HG02981 (cell line): ENCODE measurements at regions not wholly inside any gene's neighbourhood (a gene's known extent, or its start where the extent isn't known, plus 50 kb on each side); places are given as distances from the start of the nearest gene placed in this dataset.
"Not testable (repeated sequence)": the region's sequence is repeated elsewhere in the genome, so short reads cannot be mapped to it uniquely, and the experiment has no call there.

Experiments used
- ATAC-seq: cut with Tn5 transposase; IDR thresholded peaks from one replicate; pipeline ENCODE4 v1.9.1; 2021; ENCODE audit warnings: mild to moderate bottlenecking, moderate library complexity; ENCODE audit not compliant: unreplicated experiment

DNA sequence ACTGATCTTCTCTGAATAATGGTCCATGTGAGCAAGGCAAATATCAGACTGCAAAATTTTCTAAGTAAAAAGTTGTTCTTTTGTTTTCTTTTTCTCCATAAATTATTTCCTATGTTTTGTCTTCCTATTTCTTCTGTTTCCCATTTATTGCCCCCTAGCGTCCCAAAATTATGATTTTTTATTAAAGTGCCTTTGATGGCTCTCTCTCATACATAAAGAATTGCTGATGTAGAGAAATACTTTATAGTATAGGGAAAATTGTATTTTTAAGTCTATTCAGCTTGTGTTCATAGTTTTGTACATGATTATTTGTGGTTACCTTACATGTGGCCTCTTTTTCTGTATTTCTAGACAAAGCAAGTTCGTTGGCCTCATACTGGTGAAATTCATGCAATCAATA lies 1031.2 kb downstream of the EFNA5 start:
- no peak for ATAC-seq

DNA sequence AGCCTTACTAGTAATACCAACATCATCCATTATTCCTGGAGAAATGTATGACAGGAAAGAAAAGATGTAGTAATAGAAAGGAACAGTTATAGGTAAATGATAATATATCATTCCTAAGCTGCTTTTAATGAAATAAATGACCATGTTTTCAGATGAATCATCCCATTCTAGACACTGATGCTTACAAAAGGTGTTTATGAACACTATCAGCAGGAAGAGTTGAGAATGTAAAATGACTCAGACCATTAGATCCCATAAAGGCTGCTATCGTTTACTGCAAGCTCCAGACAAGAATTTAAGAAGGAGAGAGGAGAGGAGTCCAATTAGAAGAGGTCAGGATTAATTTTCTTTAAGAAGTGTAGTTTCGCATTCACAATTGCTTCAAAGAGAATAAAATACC lies 1033.5 kb downstream of the EFNA5 start:
- ATAC-seq: no peak

DNA sequence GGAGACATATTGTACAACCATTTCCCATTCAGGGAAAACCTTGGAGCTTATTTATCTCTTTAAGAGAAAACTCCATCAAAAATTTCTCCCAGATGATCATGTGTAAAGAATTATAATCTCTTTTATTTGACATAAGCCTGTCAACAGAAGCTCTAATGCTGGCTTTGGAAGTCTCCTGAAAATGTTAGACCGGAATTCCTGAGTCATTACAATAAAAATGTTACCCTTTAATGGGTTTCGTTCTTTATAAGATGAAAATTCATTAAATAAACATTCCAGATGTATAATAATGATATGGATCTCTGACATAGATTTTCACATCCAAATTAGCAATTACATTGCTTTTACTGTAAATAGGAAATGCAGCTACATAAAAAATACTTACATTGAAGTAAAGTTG lies 1036.4 kb downstream of the EFNA5 start:
- ATAC-seq: no peak

DNA sequence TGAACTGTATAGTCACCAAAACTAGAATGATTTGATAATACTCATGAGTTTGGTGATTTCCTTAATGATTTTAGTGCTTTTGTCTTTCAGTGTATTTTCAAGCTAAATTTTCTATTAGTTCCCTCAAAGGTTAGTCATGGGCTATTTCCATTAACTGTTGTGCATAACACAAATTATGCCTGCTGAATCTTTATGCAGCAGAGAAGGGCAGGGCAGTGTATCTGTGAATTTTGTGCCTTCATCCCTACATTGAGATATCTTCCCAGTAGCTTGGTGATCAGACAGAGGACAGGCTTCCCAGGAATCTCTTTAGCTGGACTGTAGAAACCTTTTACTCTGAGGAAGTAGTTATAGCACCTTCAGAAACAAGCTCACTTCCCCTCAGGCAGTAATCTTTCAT lies 1036.9 kb downstream of the EFNA5 start:
- ATAC-seq: no peak

DNA sequence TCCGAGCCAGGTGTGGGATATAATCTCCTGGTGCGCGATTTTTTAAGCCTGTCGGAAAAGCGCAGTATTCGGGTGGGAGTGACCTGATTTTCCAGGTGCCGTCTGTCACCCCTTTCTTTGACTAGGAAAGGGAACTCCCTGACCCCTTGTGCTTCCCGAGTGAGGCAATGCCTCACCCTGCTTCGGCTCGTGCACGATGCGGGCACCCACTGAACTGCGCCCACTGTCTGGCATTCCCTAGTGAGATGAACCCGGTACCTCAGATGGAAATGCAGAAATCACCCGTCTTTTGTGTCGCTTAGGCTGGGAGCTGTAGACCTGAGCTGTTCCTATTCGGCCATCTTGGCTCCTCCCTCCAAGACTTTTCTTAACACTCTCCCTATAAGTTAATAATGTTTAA lies 1042.3 kb downstream of the EFNA5 start:
- not testable (repeated sequence) for ATAC-seq

DNA sequence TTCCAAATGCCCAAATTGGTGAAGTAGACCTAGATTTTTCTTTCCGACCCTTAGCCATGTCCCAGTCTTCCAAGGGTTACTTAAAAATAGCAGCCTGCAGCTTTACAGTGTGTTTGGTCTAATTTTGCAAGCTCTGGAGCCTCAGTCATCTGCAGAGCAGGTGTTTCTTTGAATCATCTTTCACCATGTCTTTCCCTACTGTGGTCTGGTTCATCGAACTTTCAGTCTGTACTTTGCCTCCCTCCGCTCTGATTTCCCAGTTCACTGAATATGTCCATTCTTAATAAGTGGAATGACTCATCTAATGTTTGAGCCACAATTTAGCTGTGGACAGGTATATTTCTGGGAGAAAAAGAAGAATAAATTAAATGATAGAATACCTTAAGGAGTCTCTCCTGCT lies 1060.7 kb downstream of the EFNA5 start:
- no peak for ATAC-seq

DNA sequence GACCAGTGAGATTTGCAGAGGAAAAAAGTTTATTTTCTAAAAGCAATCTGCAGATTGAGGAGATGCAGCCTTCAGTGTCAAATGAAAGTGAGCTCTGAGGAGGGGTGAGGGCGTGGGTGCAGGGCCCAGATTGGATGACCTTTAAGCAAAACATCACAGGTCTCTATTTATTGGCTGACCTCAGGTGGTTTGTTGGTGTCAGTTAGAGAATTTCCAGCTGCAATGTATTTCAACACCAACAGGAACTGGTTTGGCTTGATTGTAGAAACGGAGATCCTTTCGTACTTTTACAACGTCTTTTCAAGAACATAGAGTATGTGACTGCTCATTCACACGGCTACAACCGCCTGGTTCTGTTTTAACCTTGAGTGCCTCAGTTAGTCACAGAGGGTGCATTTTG lies 1069.1 kb downstream of the EFNA5 start:
- ATAC-seq: peak; percentile 64

DNA sequence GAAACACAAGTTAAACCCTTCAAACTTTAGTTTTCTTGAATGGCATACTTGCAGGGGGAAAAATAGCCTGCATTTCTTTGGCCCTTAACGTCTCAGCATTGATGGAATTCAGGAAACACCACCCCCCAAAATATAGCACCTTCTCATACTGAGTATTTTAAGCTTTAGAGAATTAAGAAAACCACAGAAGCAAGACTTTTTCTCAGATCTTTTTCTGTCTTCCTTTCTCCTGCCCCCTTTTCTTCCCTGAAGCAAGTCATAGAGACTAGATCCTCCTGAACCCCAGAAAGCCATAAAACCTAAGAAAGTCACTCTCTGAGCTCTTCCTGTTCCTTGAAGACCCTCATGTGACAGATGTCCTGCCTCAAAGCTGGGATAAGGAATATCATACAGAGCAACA lies 1069.9 kb downstream of the EFNA5 start:
- no peak for ATAC-seq

DNA sequence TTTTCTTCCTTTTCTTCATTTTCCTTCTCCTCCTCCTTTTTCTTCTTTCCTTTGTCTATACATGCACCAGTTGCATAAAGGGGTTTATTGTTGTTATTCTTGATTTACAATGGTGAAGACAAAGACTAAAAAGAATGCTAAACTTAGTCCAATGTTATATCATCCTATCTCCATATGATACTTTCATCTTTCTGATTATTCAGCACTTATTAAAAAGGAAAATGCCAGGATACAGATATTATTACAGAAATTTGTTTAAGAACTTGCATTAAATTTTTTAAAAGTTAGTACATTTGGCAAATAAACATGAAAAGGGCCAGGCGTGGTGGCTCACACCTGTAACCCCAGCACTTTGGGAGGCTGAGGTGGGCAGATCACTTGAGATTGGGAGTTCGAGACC lies 1074.9 kb downstream of the EFNA5 start:
- ATAC-seq: no peak

DNA sequence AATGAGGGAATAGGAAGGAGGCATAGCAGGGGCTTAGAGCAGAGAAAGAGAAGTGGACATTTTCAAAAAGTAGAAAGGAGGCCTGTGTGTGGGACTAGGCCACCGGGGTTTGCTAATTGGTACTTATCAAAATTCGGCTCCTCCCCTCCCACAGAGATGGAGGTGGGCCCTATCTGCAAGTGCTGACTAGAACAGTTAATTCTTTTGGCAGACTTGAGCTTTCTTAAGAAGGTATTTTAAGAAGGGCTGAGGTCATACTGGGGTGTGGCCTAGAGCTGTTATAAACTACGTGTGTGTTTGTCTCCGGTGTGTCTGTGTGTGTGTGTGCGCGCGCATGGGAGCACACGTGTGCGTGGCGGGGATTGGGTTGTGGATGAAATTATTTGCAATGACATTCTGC lies 1086.5 kb downstream of the EFNA5 start:
- no peak for ATAC-seq

DNA sequence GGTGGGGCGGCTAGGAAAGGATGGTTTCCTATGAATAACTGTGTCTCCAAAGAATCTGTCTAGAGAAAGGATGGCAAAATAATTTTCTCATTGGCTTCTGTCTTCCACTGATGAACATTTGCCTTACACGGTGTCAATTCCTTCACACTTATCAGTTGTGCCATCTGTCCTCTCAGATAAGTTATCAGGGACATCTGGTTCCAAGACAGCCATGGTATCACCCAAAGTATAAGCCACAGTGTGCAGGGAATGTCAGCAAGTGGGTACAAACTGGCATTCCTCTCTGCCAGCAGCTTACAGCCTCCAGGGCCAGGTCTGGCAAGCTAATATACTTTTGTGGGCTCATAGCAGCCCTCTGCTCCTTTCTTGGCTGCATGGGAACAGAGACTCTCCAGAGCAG lies 1092.0 kb downstream of the EFNA5 start:
- no peak for ATAC-seq

DNA sequence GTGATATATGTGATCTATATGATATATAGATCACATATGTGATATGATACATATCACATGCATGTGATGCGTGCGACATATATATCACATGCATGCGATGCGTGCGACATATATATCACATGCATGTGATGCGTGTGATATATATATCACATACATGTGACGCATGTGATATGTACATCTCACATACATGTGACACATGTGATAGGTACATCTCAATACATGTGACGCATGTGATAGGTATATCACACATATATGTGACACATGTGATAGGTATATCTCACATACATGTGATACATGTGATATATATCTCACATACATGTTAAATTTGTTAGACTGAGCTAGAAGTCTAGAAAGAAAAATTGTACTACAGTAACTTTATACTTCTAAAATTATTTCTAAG lies 1095.9 kb downstream of the EFNA5 start:
- no peak for ATAC-seq

DNA sequence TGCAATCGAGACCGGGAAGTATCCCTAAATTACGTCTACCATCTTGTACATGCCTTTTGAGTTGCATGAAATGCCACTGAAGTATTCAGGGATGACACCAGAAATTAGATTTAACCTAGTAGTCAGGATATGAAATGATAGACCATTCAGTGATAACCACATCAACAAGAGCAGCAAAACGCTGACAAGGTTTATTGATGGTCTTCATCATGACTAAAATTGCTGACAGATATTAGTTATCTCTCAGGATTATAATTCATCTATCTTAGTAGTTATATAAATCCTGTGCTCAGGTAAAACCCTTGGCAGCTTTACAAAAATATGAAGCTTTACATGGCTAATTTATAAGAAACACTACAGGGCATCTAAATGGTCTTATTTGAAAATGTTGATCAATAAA lies 1104.7 kb downstream of the EFNA5 start:
- ATAC-seq: no peak

DNA sequence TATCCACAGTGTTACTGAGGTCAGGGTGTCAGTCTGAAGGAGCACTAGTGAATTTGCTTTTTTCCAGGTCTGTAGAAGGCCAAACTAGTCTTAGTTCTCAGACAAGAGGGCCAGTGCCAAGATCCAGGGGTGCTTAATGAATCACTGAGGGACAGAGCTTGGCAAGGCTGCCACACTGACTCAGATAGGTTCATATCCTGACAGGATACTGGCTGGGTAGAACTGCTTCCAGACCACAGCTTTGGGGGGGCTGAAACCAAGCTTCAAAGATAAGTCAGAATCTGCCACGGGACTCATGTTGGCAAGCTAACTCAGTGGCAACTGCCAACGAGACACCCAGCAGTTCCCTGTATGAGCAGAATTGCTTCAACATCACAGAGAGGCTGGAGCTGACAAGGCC lies 1125.4 kb downstream of the EFNA5 start:
- ATAC-seq: no peak

DNA sequence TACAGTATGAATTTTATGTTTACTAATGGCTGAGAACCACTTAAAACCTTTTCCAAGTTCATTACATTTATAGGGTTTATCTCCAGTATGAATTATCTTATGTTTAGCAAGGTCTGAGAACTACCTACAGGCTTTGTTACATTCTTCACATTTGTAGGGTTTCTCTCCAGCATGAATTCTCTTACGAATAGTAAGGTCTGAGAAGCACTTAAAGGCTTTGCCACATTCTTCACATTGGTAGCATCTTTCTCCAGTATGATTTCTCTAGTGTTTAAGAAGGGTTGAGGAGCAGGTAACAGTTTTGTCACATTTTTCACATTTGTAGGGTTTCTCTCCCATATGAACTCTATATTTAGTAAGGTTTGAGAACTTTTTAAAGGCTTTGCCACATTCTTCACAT lies 1127.4 kb downstream of the EFNA5 start:
- no peak for ATAC-seq

DNA sequence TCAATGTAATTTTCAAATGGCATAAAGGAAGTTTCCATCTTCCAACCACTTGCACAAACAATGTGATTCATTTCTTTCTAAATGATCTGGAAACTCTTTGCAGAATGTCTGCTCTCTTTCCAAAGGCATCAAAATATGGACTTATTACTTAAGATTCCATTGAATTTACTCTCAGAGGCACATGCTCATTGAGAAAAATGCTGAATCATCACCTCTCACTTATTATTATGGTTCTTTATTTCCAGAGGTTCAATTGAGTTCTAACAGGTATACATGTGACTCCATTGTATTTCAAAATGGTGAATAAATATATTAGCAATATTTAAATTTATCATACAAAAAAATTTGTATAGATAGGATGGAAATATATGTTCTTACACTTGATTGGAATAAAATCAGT lies 1140.6 kb downstream of the EFNA5 start:
- ATAC-seq: no peak

DNA sequence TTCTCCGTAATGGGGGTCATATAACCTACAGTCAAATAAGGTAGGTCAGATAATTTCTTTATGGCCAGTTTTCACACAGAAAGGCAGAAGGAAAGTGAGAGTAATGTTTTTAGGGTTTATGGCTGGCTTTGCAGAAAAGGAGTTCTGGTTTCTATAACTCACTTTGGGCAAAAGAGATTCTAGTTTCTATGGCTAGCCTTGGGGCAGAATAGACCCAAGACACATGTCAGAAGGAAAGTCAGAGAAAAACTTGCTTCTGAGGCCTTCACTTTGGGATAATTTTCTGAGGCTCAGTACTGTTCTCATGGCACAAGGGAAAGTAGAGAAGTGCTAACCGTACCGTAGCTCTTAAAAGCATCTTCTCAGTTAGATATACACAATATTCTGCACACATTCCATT lies 1145.3 kb downstream of the EFNA5 start:
- ATAC-seq: no peak

DNA sequence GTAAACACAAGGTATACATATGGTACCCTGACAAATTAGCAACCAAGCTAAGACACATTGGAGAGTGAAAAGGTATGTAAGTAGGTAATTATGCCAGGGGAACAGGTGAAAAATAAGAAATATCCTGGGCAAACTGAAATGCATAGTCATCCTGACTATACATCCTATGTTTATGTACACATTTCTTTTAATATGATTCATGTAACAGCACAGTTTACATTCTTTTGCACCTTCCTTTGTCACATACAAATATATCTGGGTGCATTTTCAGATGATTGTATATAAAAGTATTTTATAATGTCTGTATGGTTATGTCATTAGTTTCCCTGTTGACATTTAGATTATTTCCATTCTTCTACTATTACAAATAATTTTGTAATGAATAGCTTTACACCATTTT lies 1146.9 kb downstream of the EFNA5 start:
- no peak for ATAC-seq

DNA sequence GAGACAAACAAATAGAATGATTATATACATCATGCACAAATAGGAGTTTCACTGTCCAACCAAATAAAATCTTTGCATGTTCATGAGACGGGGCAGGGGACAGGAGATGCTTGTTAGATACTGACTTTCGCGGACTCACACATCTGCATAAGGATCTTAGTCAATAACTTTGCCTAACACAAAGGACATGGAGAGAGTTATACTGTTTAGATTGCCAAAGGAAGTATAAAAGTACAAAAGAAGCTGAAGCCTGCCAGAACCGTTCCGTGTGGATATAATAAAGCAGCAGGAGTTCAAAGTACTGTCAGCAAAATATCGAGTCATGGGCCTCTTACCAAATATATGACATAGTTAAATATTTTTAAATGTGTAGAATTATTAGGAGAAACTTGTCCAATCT lies 1148.4 kb downstream of the EFNA5 start:
- no peak for ATAC-seq

DNA sequence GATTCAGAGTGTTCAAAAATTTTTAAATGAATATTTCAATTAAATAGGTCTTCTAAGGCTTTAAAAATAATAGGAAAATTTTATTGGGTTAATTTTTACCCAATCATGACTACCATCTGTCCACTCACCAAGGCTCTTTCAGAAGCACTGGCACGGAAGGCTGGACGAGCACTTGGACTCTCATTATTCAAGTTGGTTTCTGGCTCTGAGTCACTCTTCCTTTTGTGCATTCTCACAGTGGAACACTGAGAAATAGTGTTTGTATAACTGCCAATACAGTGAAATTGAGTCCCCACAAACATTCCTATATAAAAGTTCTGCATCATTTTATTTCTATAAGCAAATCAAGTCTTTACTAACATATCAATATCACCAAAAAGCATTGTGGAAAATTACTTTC lies 1149.0 kb downstream of the EFNA5 start:
- ATAC-seq: no peak

DNA sequence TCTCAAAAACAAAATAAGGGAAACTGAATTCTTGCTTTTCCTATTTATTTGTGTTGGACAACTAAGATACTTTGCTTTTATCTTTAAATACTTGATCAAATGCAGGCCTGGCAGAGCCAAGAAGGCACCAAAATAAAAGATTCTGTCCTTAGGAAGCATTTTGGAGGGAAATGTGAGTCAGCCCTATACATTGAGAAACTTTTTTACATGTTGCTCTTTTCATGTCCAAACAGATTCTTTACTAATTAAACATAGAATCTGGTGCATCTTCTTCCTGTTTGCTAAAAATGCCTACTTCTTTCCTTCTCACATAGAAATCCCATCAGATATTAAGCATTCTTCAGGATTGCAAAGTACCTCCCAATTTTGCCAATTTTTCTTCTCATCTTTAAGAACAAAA lies 1160.4 kb downstream of the EFNA5 start:
- ATAC-seq: no peak

DNA sequence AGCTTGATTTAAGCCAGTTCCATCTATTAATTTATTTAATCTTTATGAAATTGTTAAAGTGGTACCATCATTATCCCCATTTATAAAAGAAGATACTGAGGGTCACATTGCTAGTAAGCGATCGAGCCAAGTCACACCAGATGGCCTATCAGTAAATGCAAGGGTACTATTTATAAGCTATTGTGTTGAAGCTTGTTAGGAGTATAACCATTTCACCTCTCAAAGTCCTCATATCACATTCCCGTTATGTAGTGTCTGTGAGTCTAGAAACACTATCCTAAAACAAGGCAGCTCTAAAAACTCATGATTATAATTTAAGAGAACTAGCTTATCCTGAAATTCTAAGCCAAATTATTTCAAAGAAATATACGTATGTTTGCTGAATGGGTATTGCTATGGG lies 1161.8 kb downstream of the EFNA5 start:
- no peak for ATAC-seq

DNA sequence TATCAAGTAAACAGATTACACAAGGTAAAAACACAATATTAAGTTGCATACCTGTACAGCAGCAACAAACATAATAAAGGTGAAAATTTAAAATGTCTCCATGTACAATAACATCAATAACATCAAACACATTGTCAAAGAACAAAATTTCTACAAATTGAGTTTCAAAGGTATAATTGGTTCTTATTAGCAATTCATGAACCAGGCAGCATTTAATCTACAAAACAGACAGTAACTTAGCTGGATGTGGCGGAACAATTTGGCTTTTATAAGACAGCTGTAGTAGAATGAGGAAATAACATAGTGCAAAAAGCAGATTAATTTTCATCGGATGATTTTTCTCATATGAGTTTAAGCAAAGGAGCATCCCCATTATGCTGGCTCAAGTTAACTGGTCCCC lies 1176.8 kb downstream of the EFNA5 start:
- ATAC-seq: no peak

DNA sequence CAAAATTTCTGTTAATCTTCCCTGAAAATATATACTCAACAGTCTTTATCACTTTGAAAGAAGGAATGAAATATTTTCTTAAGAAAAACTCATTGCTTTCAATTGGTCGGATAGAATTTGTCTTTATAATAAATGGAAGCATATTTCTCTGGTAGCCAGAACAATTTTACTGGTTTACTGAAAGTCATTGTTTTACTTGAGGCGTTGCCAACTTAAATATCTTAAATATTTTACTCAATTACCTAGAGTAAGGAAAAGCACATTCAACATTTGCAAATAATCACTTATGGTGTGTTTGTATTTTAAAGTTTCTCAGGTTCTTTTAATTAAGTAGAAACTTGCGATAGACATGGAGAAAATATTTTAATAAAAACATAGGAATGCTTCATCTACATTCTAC lies 1181.7 kb downstream of the EFNA5 start:
- no peak for ATAC-seq
